GM19240 (cell line): ENCODE measurements at regions not wholly inside any gene's neighbourhood (a gene's known extent, or its start where the extent isn't known, plus 50 kb on each side); places are given as distances from the start of the nearest gene placed in this dataset.
"Not testable (repeated sequence)": the region's sequence is repeated elsewhere in the genome, so short reads cannot be mapped to it uniquely, and the experiment has no call there.

Experiments used
- DNase-seq: peaks from one replicate; pipeline ENCODE4 v3.0.0; 2011; ENCODE audit warnings: low spot score; ENCODE audit not compliant: insufficient read length

- DNase-seq = no peak
These were observed 132.4 kb downstream of the MYCN start for GRCh38 chr2:16072638-16073290.

DNA sequence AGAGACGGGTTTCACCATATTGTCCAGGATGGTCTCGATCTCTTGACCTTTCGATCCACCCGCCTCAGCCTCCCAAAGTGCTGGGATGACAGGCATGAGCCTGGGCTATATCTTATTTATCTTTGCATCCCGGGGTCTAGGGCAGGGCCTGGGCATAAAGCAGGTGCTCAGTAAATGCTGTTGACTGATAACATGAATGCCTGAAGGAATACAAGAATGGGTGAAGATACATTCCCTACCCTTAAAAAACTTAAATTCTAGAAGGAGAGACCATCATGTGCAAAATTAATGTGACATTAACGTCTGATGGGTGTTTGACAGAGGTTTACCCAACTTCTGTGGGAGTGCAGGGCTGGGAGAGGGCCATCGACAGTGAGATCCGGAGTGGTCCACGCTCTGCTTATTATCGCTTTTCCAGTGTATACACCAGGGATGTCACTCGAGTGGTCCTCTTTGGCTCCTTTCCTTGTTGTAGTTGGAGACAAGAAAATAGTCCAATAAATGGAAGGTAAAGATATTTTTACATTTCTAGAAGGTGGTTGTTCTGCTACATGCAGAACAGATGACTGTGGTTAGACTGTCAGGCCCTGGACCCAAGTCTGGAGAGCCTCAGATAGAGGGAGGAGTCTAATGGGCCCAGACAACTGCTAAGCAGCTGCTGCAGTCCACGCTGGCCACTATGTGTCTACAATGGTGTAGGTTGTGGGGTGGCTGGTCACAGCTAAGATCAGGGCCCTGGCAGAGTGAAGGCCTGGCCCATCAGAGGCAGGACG lies 131.7 kb downstream of the MYCN start:
- DNase-seq = no peak

GRCh38 chr2:16071039-16071864 lies 130.9 kb downstream of the MYCN start:
- DNase-seq = no peak

DNA sequence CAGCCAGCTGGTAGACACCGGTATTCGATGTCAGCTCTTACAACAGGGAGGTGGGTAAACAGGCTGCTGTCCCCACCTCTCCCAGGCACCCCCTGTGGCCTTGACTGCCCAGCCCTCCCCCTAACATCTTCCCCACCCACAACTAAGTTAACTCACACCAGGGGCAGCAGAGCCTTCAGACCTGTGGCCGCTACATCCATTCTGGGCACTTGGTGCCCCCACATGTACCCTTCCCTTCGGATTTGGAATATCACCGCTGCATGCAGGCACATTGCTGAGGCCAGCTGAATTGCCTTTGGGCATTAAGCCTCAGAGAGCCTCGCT lies 130.3 kb downstream of the MYCN start:
- no peak for DNase-seq

DNA sequence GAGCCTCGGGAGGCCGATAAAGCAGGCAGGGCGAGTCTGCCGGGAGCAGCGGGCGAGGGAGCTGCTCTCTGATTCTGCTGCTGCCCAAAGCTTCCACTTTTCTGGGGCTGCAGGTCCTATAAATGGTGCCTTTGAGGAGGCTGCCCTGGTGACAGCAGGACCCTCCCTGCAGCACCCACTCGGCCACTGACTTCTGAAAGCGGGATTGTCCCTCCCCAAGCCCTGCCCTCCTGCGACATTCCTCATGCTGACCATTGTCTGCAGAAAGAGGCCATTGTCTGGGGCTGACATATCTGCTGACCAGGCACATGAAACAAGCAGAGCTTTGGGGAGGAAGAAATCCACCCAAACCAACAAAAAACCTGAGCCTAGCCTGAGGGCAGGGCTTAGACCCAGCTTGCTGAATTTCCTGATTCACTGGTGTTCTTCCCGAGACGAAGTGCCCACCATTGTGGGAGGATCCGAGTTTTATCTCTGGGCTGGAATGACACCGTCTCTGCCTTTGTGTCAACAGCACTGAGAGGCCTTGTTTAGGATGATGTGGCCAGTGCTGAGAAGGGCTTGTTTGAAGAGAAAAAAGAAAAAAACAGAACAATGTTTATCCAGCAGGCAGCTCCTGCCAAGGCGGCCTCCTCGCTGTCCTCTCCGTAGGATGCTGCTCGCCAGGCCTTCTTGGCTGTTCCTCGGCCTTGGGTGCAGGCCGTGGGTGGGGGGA lies 129.7 kb downstream of the MYCN start:
- DNase-seq = no peak

DNA sequence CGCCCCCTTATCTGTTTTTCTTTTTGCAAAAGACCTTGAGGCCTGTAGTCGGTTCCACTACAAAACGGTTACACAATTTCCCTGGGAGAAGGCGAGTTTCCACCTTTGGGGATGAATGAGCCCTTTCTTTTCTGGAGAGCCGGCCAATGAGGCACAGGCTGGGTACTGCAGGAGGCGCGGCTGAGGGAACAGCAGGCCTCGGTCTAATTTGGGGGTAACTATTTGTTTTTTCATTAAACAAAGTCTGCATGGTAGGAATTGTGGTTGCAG lies 129.2 kb downstream of the MYCN start:
- DNase-seq = no peak

DNA sequence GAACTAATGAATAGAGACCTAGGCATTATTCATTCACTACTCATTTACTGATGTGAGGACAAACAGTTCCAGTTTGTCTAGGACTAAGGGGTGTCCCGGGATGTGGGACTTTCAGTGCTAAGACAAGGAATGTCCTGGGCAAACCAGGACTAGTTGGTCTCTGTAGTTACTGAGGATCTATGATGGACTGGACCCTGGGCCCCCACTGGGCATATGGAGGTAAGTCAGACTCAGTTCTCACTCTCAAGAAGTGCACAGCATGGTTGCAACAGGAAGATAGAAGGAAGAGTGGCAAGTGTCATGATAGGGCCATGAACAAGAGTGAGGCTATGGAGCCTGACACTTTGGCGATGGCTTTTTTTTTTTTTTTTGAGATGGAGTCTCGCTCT lies 128.2 kb downstream of the MYCN start:
- DNase-seq = no peak

GRCh38 chr2:16067866-16068551 lies 127.7 kb downstream of the MYCN start:
- DNase-seq = no peak

GRCh38 chr2:16067444-16067843 lies 127.1 kb downstream of the MYCN start:
- DNase-seq = no peak

DNA sequence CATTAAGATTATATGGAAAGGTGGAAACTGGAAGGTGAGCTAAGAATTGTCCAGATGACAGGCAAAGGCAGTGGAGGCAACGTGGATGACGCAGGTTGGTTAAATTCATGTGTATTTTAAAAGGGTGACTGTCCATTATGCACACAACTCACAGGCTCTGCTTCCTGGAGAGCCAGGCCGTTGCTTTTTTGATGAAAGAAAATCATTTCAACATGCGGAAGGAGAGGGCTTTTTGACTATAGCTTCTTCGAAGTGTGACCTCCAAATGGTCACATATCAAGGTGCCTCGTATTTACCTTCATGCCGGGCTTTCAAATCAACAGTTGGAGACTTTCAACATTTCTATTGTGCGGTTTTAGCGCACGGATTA lies 126.7 kb downstream of the MYCN start:
- no peak for DNase-seq

DNA sequence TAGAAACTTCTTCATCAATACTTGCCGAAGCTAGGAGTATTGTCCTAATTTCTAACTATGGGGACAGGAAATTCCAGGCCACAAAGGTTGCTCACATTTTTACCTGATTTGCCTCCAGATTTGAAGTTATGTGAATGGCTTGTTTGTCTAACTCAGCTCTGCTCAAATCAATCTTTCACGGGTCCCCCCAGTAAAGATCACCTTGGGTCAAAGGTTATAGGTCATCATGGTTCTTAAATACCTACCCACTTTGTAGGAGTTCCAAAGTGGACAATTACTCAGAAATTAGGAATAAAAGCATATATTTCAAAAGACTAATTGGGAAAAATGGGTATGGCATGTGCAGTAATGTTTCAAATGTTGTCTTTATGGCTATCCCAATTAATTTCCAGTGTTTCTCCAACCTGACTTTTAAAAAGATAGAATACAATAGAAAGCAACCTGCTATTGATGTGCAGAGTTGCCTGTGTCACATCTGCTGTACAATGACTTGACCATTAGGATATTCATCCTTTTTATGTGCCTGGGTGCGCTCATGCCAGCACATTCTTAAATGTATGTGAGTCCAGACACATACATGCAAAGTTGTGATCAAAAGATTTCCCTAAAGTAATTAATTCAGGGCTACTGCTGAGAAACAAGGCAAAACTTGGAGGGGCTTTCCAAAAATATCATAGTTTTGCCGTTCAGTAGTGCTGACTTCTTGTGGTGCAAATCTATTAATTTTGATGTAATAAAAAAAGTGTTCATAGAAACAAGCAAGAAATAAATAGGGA lies 126.1 kb downstream of the MYCN start:
- no peak for DNase-seq

GRCh38 chr2:16065272-16066069 lies 125.1 kb downstream of the MYCN start:
- not testable (repeated sequence) for DNase-seq

DNA sequence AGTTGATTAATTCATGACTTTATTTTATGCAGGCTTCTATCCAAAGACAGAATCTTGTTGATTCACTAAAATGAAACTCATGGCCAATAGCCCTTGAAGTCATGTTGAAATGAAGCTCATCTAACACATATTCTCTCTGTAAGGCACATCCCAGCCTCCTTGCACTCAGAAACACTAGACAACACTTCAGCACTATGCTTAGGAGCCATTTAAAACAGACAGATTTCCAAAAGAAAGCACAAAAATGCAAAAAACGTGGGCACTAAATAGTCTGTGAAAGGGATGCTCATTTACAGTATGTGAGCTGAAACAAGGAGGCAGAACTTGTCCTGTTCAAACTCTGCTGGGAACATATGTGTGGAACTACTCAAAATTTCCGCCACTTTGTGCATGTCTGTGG lies 124.4 kb downstream of the MYCN start:
- no peak for DNase-seq

- no peak for DNase-seq
These were observed 123.7 kb downstream of the MYCN start for GRCh38 chr2:16063955-16064633.

GRCh38 chr2:16063251-16063850 lies 123.0 kb downstream of the MYCN start:
- no peak for DNase-seq

DNA sequence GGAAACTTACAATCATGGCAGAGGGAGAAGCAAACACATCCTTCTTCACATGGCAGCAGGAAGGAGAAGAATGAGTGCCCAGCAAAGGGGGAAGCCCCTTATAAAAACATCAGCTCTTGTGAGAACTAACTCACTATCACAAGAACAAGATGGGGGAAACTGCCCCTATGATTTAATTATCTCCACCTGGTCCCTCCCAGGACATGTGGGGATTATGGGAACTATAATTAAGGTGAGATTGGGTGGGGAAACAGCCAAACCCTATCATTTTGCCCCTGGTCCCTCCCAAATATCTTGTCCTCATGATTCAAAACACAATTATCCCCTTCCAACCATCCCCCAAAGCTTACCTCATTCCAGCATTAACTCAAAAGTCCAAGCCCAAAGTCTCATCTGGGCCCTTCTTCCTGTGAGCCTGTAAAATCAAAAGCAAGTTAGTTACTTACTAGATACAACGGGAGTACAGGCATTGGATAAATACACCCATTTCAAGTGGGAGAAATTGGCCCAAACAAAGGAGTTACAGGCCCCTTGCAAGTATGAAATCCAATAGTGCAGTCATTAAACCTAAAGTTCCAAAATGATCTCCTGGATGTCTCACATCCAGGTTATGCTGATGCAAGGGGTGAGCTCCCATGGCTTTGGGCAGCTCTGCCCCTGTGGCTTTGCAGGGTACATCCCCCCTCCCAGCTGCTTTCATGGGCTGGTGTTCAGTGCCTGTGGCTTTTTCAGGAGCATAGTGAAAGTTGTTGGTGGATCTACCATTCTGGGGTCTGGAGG lies 122.3 kb downstream of the MYCN start:
- DNase-seq = no peak

- DNase-seq = no peak
These were observed 121.3 kb downstream of the MYCN start for GRCh38 chr2:16061441-16062217.
